Iris pigment epithelial cell (primary cell): ENCODE measurements at regions not wholly inside any gene's neighbourhood (a gene's known extent, or its start where the extent isn't known, plus 50 kb on each side); places are given as distances from the start of the nearest gene placed in this dataset.
A peak's percentile ranks its signal among the peaks of the same experiment; 100 is the strongest.

Experiments used
- DNase-seq: peaks from one replicate; pipeline ENCODE4 v3.0.0-alpha.2; 2011; ENCODE audit warnings: low read depth

DNA sequence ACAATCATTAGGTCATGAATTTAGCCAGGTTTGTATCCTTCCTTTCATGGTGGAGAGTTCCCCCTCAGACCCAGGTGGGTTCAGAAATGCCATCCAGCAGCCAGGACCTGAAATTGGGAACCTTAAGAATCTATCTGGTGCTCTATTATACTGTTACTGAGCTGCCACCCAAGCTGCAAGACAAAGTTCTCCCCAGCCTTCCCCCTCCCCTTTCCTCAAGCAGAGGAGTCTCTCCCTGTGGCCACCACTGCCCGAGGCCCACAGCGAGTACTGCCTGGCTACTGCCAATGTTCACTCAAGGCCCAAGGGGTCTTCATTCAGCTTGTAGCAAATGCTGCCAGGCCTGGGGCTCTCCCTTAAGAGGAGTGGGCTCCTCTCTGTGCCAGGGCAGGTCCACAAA lies 133.8 kb downstream of the TMEM38B start:
- DNase-seq: no peak

DNA sequence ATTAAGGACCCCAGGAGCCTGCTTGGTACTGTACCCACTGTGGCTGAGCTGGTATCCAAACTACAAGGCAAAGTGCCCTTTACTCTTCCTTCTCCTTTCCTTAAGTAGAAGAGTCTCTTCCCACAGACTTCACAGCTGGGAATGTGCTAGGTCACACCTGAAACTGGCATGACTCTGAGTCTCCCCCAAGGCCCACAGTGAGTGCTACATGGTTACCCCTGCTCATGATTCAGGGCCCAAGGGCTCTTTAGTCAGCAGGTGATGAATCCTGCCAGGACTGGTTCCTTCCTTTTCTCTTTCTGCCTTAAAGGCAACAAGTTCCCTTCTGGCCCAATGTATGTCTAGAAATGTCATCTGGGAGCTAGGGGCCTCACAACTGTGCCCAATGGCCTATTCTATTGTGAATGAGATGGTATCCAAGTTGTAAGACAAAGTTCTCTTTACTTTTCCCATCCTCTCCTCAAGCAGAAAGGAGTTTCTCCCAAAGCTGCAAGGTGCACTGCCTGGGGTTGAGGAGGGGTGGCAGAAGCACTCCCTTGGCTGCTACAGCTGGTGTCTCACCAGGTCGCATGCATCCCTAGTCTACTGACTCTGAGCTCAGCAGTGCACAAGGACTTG lies 134.4 kb downstream of the TMEM38B start:
- no peak for DNase-seq

DNA sequence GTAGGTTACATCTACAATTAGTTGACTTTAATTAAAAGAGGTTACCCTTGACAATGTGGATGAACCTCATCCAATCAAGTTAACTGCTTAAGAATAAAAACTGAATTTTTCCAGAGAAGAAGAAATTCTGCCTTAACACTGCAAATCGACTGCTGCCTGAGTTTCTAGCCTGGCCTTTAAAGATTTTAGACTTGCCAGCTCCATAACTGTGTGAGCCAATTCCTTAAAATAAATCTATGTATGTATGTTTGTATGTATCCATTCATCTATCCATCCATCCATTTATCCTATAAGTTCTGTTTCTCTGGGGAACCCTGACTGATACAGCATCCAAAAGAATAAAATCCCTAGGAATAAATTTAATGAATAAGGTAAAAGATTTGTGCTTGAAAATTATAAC lies 136.1 kb downstream of the TMEM38B start:
- DNase-seq: no peak

DNA sequence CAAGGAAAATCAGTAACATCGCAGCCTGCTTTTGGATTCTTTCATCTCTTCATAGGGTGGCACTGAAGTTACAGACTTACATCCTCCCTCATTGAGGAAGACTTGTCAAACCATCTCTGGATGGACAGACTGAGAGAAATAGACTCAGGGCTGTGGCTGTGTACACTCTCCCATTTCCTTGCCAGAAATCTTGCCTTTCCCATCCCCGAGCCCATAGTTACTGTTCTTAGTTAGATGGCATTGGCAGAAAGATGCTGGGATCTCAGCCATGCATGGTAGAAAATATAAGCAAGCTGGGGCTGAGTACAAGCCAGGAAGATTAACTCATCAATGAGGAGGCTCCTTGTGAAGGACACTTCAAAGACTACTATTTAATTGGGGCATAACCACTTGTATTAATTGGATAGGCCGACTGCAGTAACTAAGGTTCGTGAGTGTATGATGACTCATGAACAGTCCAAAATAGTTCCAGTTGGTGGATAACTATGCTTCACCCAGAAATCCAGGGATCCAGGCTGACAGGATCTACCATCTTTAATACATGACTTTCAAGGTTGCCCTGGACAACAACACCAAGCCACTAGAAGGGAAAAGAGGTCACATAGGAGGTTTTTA lies 137.9 kb downstream of the TMEM38B start:
- DNase-seq: no peak

DNA sequence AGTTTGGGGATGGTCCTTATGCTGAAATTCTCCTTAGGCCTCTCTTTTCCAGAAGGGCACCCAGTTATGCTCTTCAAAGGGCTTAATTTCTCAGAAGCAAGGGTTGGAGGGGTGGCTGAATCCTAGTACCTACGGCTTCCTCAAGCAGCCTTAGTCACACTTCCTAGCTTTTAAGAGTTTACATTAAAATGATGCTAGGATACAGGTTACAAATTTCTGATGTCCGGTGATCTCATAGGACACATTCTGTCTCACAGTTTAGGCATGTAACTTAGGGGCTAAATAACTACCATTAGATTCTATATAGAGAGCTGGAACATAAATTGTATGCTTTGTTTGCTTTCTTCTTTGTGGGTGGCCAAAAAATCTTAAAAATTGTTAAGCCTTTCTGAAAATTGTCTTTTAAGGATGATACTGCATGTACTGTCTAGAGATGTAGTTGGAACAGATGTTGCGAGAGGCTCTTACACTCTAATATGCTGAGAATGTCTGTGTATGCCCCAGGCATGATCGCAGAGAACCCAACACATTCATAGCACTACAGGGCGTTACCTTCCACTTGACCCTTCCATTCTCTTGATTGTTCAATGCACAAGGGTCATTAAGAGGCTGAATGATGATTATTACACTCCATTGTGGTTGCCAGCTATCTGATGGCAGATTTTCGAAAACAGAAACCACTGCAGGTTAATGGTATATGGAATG lies 139.1 kb downstream of the TMEM38B start:
- no peak for DNase-seq

DNA sequence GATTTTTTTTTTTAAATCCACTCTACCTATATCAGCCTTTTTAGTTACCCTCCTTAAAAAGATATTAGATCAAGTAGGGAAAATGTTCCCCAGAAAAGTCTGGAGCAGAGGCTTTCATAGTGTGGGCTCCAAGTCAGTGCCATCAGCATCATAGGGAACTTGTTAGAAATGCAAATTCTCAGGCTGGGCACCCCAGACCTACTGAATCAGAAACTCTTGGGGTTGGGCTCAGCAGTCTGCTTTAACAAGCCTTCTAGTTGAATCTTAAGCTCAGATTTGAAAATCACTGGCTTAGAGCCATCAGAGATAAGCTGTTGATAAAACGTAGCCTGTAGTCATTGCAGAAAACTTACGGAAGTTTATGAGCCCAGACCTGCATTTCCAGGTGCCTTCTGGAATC lies 140.1 kb downstream of the TMEM38B start:
- DNase-seq: no peak

DNA sequence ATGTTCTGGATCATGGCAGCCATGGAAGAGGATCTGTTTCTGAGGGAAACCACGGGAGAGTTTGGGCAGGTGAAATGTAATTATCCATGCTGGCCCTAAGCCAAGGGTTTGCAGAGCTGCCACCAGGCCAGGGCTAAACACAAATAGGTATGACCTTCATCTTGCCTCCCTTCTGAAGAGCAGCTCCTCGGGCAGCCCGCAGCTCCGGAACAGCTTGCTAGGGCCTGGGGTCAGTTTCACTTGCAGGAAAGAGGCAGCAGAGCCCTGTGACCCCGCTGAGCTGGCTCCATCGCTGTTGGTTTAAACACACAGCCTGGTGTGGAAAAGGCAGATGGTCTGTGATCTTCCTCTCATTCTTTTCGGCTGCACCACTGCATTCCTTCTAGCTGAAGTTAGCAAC lies 141.4 kb downstream of the TMEM38B start:
- DNase-seq: no peak

DNA sequence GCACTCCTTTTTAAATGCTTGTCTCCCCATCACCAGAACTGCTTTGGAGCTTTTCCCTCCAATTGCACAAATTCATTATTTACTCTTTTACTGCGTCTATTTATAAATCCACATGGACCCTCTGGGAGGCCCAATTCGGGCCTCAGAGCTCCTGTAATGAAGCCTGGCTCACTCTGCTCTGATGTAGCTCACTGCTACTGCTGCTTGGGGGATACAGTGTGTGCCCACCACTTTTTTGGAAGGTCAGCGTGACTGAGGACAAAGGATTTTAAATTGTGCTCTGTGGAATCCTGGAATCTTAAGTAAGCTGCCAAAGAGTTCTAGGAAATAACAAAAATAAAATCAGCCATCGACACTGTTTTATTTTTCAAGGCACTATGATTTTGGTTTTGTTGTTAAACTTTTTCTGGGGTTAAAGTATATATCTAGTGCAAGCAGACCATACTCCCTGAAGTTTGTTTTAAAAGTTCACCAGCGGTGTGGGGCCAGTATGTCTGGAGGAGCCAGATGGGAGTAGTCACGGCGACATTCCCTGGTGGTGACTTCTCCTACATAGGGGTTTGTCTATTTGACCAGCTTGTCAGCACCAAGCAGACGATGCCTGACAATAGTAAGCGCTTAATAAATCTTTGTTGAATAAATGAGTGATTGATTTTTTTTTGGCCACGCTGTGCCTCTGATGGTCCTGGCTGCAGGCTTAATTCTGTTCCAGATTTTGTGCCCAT lies 142.8 kb downstream of the TMEM38B start:
- no peak for DNase-seq

DNA sequence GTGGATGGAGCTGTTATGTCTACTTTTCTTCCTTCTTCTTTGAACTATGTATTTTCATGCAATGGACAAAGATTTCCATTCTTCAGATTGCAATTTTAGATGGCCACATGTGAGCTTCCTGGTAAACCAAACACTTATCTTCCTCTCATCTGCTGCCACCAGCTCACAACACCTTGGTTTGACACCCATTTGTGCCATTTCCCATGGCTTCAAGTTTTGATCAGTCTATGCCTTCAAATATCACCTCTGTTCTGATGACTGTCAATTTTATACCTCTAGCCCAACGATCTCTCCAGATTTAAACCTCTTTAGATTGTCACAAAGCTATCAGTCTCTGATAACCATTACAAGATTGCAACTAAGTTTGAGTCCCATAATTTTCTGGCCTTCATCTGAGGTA lies 147.2 kb downstream of the TMEM38B start:
- DNase-seq: no peak

DNA sequence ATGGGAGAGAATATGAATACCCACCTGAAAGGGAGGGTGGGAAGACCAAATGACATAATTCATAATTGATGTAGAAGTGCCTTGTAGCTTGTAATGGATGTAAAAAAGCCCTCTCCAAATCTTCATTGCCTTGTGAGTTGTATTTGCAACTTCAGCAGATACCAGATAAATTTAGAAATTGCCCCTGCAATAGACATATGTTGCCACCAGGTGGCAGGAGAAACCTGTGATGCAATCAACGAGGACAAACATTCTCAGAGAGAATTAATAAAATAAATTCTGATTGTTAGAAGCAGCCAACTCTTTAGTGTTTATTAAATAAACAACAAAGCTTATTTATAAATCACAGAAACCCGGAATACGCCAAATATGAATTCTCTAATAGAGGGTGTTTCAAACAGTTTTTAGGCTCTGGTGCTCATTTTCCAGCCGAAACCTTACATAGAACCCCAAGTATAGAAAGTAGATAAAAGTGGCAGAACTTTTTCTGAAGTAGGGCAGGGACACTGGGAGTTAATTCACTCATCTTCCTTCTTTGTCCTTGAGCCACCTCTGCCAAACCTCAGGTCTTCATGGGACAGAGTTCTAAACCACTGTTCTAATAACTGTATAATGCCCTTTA lies 147.8 kb downstream of the TMEM38B start:
- DNase-seq: peak; percentile 38

DNA sequence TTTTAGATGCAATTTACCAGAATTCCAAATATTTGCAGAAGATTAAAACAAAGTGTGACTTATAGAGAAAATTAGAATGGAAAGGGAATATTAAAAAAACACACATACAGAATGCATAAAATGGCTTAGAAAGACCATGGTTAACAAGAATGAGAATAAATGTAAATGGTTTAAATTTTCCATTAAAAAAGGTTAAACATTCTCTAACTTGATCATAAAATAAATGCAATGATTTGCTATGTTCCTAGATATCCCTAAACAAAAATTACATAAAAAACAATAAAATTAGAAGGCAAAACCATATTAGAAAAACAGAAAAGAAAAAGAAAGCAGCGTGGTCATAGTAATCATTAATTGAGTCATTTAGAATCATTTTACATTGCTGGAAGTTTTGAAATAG lies 152.5 kb downstream of the TMEM38B start:
- DNase-seq: no peak

DNA sequence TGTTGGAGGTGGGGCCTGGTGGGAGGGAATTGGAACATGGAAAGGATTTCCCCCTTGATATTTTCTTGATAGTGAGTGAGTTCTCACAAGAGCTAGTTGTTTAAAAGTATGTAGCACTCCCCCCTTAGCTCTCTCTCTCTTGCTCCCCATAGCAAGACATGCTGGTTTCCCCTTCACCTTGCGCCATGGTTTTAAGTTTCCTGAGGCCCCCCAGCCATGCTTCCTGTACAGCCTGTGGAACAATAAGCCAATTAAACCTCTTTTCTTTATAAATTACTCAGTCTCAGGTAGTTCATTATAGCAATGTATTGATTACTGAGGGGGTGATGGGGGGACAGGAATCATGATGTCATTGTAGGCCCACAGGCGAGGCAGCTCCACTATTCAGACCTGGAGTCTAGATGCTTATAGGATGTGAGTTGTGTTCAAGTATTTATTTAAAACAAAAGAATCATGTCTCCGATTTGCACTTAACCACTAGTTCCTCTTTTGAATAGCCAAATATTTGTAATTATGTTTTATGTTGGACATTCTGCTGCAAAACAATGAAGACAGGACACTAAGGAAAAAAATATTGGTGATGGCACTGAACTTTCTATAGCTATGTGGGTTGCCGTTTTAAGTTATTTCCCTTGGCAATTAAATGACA lies 156.6 kb downstream of the TMEM38B start:
- DNase-seq: no peak

DNA sequence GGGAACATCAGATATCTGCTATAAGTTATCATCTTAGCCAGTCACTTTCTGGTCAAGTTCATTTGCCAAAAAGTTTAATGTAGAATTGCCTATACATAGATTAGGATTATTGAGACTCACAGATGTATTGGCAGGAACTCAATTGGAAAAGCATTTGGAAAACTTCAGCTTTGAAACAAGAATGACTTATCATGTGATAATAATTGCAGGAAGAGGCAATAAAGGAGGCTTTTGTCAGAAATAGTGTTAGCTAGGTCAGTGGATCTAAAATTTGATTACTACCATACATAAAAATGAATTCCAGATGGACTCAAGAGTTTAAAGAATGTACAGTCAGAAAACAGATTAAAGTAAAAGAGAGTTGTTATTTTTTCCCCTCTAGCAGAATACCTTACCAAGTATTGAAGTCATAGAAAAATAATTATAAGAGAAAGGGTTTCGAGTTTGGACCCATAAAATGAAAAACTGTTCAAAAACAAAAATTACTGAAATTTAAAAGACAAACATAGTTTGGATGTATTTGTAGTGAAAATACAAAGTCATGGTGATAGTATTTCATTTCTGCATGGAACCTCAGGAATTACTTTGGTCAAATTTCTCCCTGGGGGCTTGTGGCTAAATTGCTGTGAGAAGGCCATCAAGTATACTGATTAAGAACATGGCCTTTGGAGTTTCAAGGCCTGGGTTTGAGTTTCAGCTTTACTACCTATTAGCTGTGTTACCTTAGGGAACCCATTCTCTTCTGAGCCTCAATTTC lies 159.9 kb downstream of the TMEM38B start:
- no peak for DNase-seq

DNA sequence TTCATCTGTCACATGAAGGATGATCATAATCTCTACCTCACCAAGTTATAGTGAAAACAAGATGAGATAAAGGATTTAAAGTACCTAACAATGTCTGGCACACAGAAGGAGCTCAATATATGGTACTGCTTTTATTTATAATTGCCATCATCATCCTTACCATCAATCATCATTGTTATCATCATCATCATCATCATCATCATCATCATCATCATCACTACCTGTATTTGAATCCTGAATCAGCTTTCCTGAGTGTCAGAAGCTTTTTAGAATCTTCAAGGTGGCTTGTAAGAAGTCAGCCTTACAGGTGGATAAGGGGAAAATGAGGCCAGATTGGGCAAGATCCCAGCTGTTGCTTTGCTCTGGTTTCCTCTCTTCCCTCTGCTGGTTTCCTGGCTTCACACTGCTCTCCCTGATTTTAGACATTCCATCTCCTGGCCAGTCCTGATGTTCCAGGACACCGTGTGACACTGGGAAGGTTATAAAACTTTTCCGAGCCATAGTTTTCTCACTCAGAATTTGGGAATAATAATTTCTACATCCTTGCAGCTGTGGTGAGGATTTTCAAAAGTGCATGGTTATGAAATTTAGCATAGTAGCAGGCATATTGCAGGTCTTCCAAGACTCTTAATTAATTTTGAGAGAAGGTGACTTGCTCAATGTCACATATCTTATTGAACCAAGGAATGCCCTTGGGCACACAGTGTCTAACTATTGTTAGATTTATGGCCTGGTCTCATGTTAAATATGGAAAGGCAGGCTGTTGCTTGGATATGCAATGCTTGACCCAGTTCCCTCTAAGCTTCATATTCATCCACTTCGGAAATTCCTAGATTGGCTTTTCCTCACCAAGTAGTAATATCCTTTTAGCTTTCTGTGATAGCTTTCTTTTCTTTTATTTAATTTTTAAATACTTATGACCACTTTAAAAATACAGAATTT lies 160.7 kb downstream of the TMEM38B start:
- no peak for DNase-seq

DNA sequence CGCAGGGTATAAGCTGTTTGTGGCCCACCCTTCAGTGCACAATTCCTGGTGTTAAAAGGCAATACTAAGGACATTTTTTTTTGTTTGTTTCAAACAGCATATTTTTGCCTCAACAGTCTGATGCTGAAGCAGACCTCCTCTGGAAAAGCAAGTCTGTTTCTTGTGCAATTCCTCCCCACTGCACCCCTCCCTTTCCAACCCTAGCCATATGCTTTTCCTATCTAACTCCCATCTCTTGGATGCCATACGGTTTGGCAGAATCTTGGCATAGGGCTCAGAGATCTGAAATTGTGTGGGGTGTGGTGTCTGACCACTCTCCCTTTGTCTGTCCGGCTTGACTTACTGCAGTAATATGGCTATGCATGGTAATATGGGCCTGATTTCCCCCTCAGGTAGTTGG lies 161.6 kb downstream of the TMEM38B start:
- no peak for DNase-seq

DNA sequence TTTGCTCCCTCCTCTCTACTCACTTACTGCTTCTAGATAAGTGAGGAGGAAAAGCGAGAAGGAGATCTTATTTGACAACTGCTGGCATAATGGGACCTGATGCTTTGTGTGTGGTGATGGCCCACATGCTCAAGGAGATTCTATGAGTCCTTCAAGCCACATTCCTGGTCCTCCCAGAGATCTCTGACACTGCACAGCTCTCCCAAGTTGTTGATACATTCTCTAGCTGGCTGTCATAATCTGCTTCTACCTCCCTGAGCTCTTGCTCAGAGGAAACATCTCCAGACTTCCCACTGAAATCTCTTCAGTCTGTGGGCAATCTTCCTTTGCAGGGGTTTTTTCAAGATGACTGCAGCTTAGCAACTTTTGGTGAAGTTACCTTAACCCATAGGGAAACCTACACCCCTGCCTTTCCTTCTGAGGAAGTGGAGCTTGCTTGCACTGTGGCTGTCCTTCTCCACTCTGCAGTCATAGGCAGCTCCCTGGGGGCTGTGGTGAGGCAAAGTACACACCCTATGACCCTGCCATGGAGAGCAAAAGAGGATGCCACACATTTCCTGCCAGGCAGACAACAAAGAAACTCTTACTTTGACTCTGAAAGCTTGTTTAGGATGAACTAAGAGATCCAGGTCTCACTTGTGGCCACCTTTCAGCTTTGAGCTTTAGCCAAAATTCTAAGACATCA lies 163.8 kb downstream of the TMEM38B start:
- no peak for DNase-seq

DNA sequence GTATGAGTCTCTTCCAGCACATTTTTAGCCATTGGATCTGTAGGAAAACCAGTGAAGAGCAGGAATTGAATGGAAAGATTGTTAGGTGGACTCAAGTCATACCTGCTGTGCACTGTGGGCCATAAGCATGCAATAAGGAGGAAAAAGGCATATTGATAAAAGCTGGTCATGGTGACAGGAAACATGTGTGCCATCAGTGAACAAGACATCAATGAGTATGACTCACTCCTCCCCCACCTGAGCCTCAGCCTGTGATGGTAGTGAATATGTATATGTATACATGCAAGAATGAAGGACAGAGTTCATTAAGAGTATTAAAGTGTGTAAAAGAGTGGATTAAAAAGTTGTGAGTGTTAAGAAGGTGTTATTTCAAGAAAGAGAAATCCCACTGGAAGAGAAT lies 164.5 kb downstream of the TMEM38B start:
- no peak for DNase-seq

DNA sequence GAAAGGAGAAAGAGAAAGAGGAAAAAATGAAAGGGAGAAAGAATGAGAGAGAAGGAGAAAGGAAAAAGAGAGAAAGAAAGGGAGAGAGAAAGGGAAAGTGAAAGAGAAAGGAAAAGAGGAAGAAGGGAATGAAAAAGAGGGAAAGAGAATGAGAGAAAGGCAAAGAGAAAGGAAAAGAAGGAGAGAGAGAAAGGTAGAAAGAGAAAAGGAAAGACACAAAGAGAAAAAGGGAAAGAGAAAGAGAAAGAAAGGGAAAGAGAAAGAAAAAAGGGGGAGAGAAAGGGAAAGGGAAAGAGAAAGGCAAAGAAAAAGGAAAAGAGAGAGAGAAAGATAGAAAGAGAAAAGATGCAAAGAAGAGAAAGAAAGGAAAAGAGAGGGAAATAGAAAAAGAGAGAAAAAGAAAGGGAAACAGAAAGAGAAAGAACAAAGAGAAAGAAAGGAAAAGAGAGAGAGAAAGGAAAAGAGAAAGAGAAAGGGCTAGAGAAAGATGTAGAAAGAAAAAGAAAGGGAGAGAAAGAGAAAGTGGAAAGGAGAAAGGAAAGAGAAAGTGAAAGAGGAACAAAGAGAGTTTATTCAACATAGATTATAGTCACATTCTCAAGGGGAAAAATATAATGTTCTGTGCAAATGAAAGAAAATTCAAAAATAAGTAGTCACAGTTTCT lies 165.2 kb downstream of the TMEM38B start:
- DNase-seq: no peak

DNA sequence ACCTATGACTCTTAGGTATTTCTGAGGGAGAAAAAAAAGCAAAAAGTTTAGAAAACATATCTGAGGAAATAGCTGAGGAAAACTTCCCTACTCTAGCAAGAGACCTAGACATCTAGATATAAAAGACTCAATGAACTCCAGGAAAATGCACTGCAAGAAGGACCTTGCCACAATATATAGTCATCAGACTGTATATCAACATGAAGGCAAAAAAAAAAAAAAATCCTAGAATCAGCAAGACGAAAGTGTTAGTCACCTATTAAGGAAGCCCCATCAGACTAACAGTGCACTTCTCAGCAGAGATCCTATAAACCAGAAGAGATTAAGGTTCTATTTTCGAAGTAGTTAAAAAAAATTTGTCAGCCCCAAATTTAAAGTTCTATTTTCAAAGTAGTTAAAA lies 166.2 kb downstream of the TMEM38B start:
- DNase-seq: no peak
